Lower leg skin (tissue), 3 donors: ENCODE measurements at regions not wholly inside any gene's neighbourhood (a gene's known extent, or its start where the extent isn't known, plus 50 kb on each side); places are given as distances from the start of the nearest gene placed in this dataset.

Experiments used
- POLR2A ChIP-seq, 2 donors: fragments of 450-650 bp; IDR thresholded peaks; one replicate each; pipeline ENCODE4 v1.6.1; 2016 to 2017; ENCODE audit warnings: antibody characterized with exemption in 2 of 2, mild to moderate bottlenecking in 1 of 2, moderate library complexity in 1 of 2
- TF ChIP-seq, protein P1 (sequence below), 3 donors: fragments of 450-650 bp; IDR thresholded peaks; one replicate each; pipeline ENCODE4 v1.5.1; 2016; ENCODE audit warnings: antibody characterized with exemption in 3 of 3, mild to moderate bottlenecking in 3 of 3, moderate library complexity in 2 of 3

DNA sequence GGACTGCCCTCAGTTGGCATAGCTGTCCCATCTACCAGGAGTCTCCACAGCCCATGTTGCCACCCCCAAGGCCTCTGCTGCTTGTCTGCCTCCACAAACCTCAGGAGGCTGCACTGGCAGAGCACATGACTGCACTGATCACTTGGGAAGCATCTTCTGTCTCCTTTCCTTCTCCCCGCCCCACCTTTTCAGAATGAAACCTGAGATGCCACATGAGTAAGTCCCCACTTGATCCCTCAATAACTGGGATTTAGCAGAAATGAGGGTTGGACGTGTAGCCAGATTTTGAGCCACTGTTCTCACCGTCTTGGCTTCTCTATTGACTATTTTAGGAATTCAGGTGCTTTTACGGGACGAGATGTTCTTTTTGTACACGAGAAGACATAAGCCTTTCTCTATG is 328.4 kb downstream of the CDC5L start:
- TF ChIP-seq, protein P1, sequence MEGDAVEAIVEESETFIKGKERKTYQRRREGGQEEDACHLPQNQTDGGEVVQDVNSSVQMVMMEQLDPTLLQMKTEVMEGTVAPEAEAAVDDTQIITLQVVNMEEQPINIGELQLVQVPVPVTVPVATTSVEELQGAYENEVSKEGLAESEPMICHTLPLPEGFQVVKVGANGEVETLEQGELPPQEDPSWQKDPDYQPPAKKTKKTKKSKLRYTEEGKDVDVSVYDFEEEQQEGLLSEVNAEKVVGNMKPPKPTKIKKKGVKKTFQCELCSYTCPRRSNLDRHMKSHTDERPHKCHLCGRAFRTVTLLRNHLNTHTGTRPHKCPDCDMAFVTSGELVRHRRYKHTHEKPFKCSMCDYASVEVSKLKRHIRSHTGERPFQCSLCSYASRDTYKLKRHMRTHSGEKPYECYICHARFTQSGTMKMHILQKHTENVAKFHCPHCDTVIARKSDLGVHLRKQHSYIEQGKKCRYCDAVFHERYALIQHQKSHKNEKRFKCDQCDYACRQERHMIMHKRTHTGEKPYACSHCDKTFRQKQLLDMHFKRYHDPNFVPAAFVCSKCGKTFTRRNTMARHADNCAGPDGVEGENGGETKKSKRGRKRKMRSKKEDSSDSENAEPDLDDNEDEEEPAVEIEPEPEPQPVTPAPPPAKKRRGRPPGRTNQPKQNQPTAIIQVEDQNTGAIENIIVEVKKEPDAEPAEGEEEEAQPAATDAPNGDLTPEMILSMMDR (IDR thresholded peaks at IDR 0.05): no peak
- TF ChIP-seq POLR2A (IDR thresholded peaks at IDR 0.05): no peak
